OCI-LY1 (cell line): ENCODE measurements at regions not wholly inside any gene's neighbourhood (a gene's known extent, or its start where the extent isn't known, plus 50 kb on each side); places are given as distances from the start of the nearest gene placed in this dataset.

ENCODE experiments used
- H2AFZ ChIP-seq: fragments of 200-600 bp; sonication (generic), shearing (Covaris generic); 2 replicates; pipeline ENCODE4 v1.6.0; 2014; ENCODE audit warnings: antibody characterized with exemption, mild to moderate bottlenecking, low read length
- H3F3A ChIP-seq: fragments of 200-600 bp; sonication (generic), shearing (Covaris generic); 2 replicates; pipeline ENCODE4 v1.6.0; 2014; ENCODE audit warnings: mild to moderate bottlenecking, antibody characterized with exemption, low read length, moderate library complexity; ENCODE audit not compliant: insufficient read depth
- H3K27ac ChIP-seq: fragments of 200-600 bp; sonication (generic); 2 replicates; pipeline ENCODE4 v1.5.1; 2014; ENCODE audit warnings: low read length, mixed run types, mild to moderate bottlenecking, low read depth; ENCODE audit not compliant: poor library complexity, severe bottlenecking
- H3K27me3 ChIP-seq: fragments of 200-600 bp; sonication (generic); 2 replicates; pipeline ENCODE4 v1.6.0; 2014; ENCODE audit warnings: antibody characterized with exemption, mild to moderate bottlenecking, low read length, moderate library complexity; ENCODE audit not compliant: insufficient read depth
- H3K36me3 ChIP-seq: fragments of 200-600 bp; sonication (generic); 2 replicates; pipeline ENCODE4 v1.6.1; 2014; ENCODE audit warnings: mild to moderate bottlenecking, antibody characterized with exemption, low read length, moderate library complexity, mixed read lengths; ENCODE audit not compliant: insufficient read depth
- H3K4me1 ChIP-seq: fragments of 200-600 bp; sonication (generic); 2 replicates; pipeline ENCODE4 v1.5.1; 2014; ENCODE audit warnings: mild to moderate bottlenecking, low read length, moderate library complexity; ENCODE audit not compliant: insufficient read depth, severe bottlenecking
- H3K4me2 ChIP-seq: fragments of 200-600 bp; sonication (generic), shearing (Covaris generic); 2 replicates; pipeline ENCODE4 v1.6.1; 2014; ENCODE audit warnings: low read length
- H3K4me3 ChIP-seq: fragments of 200-600 bp; sonication (generic); 2 replicates; pipeline ENCODE4 v1.5.1; 2014; ENCODE audit warnings: low read length, low read depth, mild to moderate bottlenecking, mixed read lengths; ENCODE audit not compliant: poor library complexity, severe bottlenecking
- H3K79me2 ChIP-seq: fragments of 200-600 bp; shearing (Covaris generic); 2 replicates; pipeline ENCODE4 v1.6.1; 2016; ENCODE audit warnings: mixed run types, low read length, mixed read lengths; ENCODE audit not compliant: insufficient read depth
- H3K9ac ChIP-seq: fragments of 200-600 bp; sonication (generic), shearing (Covaris generic); 2 replicates; pipeline ENCODE4 v1.6.1; 2014; ENCODE audit warnings: mild to moderate bottlenecking, low read length, mixed read lengths
- H3K9me2 ChIP-seq: fragments of 200-600 bp; sonication (generic), shearing (Covaris generic); 2 replicates; pipeline ENCODE4 v1.6.1; 2014; ENCODE audit warnings: low read depth, mild to moderate bottlenecking, low read length, mixed read lengths
- H3K9me3 ChIP-seq: fragments of 200-600 bp; shearing (Covaris generic); 2 replicates; pipeline ENCODE4 v1.6.1; 2014; ENCODE audit warnings: low read length, mixed read lengths
- H4K20me1 ChIP-seq: fragments of 200-600 bp; sonication (generic), shearing (Covaris generic); 2 replicates; pipeline ENCODE4 v1.6.0; 2016; ENCODE audit warnings: mild to moderate bottlenecking, low read length; ENCODE audit not compliant: insufficient read depth
- CTCF ChIP-seq: fragments of 200-600 bp; sonication (generic), shearing (Covaris generic); IDR thresholded peaks from 2 replicates; pipeline ENCODE4 v1.5.1; 2017; ENCODE audit warnings: mild to moderate bottlenecking, antibody characterized with exemption, low read length, moderate library complexity, mixed read lengths
- EZH2 ChIP-seq: fragments of 200-600 bp; sonication (generic), shearing (Covaris generic); IDR thresholded peaks from 2 replicates; pipeline ENCODE4 v1.8.0; 2017; ENCODE audit warnings: borderline replicate concordance, mixed run types, mild to moderate bottlenecking, antibody characterized with exemption, low read length, moderate library complexity, mixed read lengths

- Histone ChIP-seq H3K36me3 (no peaks in the 10 kb centered on the region), H3K4me2 (no peak overlapping the region)
These were observed 583.9 kb upstream of the MIR17HG start for GRCh38 chr13:90763476-90764150.

GRCh38 chr13:90766386-90766902, 581.0 kb upstream of the MIR17HG start:
- TF ChIP-seq EZH2 (no peak), CTCF (no peak)
- H3K4me3 ChIP-seq = no peak overlapping the region
- H3K9ac ChIP-seq = no peak overlapping the region
- no peaks in the 10 kb centered on the region for H3K9me2 ChIP-seq
- H3K4me1 ChIP-seq = no peaks in the 10 kb centered on the region
- H3K27ac ChIP-seq = no peak overlapping the region
- H3K4me2 ChIP-seq = no peak overlapping the region
- no peak overlapping the region for H2AFZ ChIP-seq
- H3K79me2 ChIP-seq = no peaks in the 10 kb centered on the region
- no peaks in the 10 kb centered on the region for H4K20me1 ChIP-seq
- no peaks in the 10 kb centered on the region for H3K36me3 ChIP-seq
- H3F3A ChIP-seq = no peaks in the 10 kb centered on the region
- no peaks in the 10 kb centered on the region for H3K9me3 ChIP-seq
- no peaks in the 10 kb centered on the region for H3K27me3 ChIP-seq

More at GRCh38 chr13:90763476-90764150, 583.9 kb upstream of the MIR17HG start:
- Histone ChIP-seq H3K4me3 (no peak overlapping the region), H3K9me3 (no peaks in the 10 kb centered on the region), H3K27me3 (no peaks in the 10 kb centered on the region), H3K4me1 (no peaks in the 10 kb centered on the region), H3K79me2 (no peaks in the 10 kb centered on the region), H2AFZ (no peak overlapping the region), H3F3A (no peaks in the 10 kb centered on the region), H4K20me1 (no peaks in the 10 kb centered on the region), H3K9me2 (no peaks in the 10 kb centered on the region), H3K27ac (no peak overlapping the region), H3K9ac (no peak overlapping the region)
- TF ChIP-seq CTCF (no peak), EZH2 (no peak)

GRCh38 chr13:90768116-90768515, 579.4 kb upstream of the MIR17HG start:
- Histone ChIP-seq H3K9ac (no peak overlapping the region), H2AFZ (no peak overlapping the region), H4K20me1 (no peaks in the 10 kb centered on the region), H3K4me2 (no peak overlapping the region), H3K27ac (no peak overlapping the region), H3K27me3 (no peaks in the 10 kb centered on the region), H3F3A (no peaks in the 10 kb centered on the region), H3K9me2 (no peaks in the 10 kb centered on the region), H3K4me3 (no peak overlapping the region), H3K9me3 (no peaks in the 10 kb centered on the region), H3K36me3 (no peaks in the 10 kb centered on the region), H3K4me1 (no peaks in the 10 kb centered on the region), H3K79me2 (no peaks in the 10 kb centered on the region)
- no peak for TF ChIP-seq EZH2
- TF ChIP-seq CTCF = no peak
